ENCODE measurements at regions not wholly inside any gene's neighbourhood (a gene's known extent, or its start where the extent isn't known, plus 50 kb on each side); places are given as distances from the start of the nearest gene placed in this dataset.

GRCh38 chr12:30866256-30866655, 60.3 kb upstream of the TSPAN11 start:
- H4K5ac ChIP-seq (ENCODE audit: insufficient read length, low read depth, low read length): no peak overlapping the region
- H4K8ac ChIP-seq (ENCODE audit: extremely low read depth, insufficient read depth, low read length): no peak overlapping the region
- no peak overlapping the region for H2AFZ ChIP-seq (ENCODE audit: low read length)
- no peak overlapping the region for H3K23ac ChIP-seq (ENCODE audit: insufficient read length)
- no peak overlapping the region for H3K4me3 ChIP-seq (ENCODE audit: extremely low read depth in 1 of 4, insufficient read depth in 2 of 4, low read depth in 3 of 4, low read length in 4 of 4)
- no peak overlapping the region for H2BK12ac ChIP-seq (ENCODE audit: low read depth, low read length)
- no peak for TF ChIP-seq BRCA1 (IDR thresholded peaks at IDR 0.05; ENCODE audit: low read depth, low read length)
- TF ChIP-seq TAF7 (optimal IDR thresholded peaks at IDR 0.05; ENCODE audit: borderline replicate concordance, low read depth, low read length): no peak
- TF ChIP-seq BCL11A (IDR thresholded peaks at IDR 0.05; ENCODE audit: low read depth in 2 of 2, low read length in 2 of 2): no peak
- TF ChIP-seq TEAD4 (IDR thresholded peaks at IDR 0.05; ENCODE audit: low read depth, low read length): no peak
- TF ChIP-seq SP2 (IDR thresholded peaks at IDR 0.05; ENCODE audit: low read length): no peak
- no peak for TF ChIP-seq FOSL1 (IDR thresholded peaks at IDR 0.05; ENCODE audit: insufficient read depth, low read depth, low read length)
- no peak for TF ChIP-seq CHD1 (IDR thresholded peaks at IDR 0.05; ENCODE audit: low read depth, low read length)
- TF ChIP-seq MAX (IDR thresholded peaks at IDR 0.05): no peak
- TF ChIP-seq TBP (IDR thresholded peaks at IDR 0.05; ENCODE audit: low read depth, low read length): no peak
- TF ChIP-seq CTBP2 (IDR thresholded peaks at IDR 0.05; ENCODE audit: borderline replicate concordance, insufficient read depth, insufficient read length, low read length): no peak
- TF ChIP-seq GABPA (IDR thresholded peaks at IDR 0.05; ENCODE audit: borderline replicate concordance, insufficient read depth, low read length): no peak
- TF ChIP-seq CHD2 (IDR thresholded peaks at IDR 0.05; ENCODE audit: low read length): no peak
- TF ChIP-seq ZNF274 (IDR thresholded peaks at IDR 0.05; ENCODE audit: borderline replicate concordance, extremely low read depth, low read length): no peak
- no peak for TF ChIP-seq CBX5 (IDR thresholded peaks at IDR 0.05; ENCODE audit: low read depth, low read length)
- FAIRE-seq (no peak), DNase-seq (ENCODE audit: low read depth in 1 of 2, low spot score in 2 of 2) (no peak)
- H3K79me2 ChIP-seq (ENCODE audit: control insufficient read depth in 1 of 2, insufficient read depth in 2 of 2, low read length in 2 of 2): no peaks in the 10 kb centered on the region
- H3K9me3 ChIP-seq (ENCODE audit: insufficient read depth in 2 of 2, low read depth in 1 of 2, low read length in 1 of 2): peaks cover 2 to 8% of the 10 kb centered on the region in 2 experiments; a peak in 1 of 4 replicates
- no peaks in the 10 kb centered on the region for H3K79me1 ChIP-seq (ENCODE audit: low read depth, low read length)
- no peak overlapping the region for H2BK15ac ChIP-seq (ENCODE audit: low read length)
- no peak overlapping the region for H3K4me2 ChIP-seq (ENCODE audit: insufficient read depth in 1 of 2, low read depth in 2 of 2, low read length in 2 of 2)
- no peaks in the 10 kb centered on the region for H4K20me1 ChIP-seq (replicated peaks in 1 of 2; ENCODE audit: control insufficient read depth in 1 of 2, insufficient read depth in 2 of 2, low read length in 2 of 2)
- H3K56ac ChIP-seq (replicated peaks; ENCODE audit: insufficient read length, low read depth, low read length): no peak overlapping the region
- no peaks in the 10 kb centered on the region; a peak in 1 of 7 replicates for H3K27me3 ChIP-seq (replicated peaks in 1 of 4; ENCODE audit: control insufficient read depth in 3 of 4, extremely low read depth in 1 of 4, insufficient read depth in 3 of 4, low read length in 3 of 4)
- no peak overlapping the region for H2BK20ac ChIP-seq (ENCODE audit: low read length)
- ChIA-PET CTCF (ENCODE audit: partially characterized antibody) (interaction anchor here (2.0 kb wide), 1 partner anchor 119 kb away, joined by 7 read pairs; no protein-coding TSS in a partner anchor), POLR2A (ENCODE audit: partially characterized antibody) (interaction anchor here (1.5 kb wide), 1 partner anchor 120 kb away, joined by 3 read pairs; no protein-coding TSS in a partner anchor)
- no peaks in the 10 kb centered on the region for H3K36me3 ChIP-seq (ENCODE audit: control insufficient read depth in 2 of 4, insufficient read depth in 4 of 4, low read length in 3 of 4)
- H3K4ac ChIP-seq (replicated peaks; ENCODE audit: insufficient read length, low read depth, low read length): no peak overlapping the region
- no peak overlapping the region for H3K18ac ChIP-seq (ENCODE audit: extremely low read depth, low read length)
- no peak overlapping the region for H2BK5ac ChIP-seq (ENCODE audit: low read depth, low read length)
- peaks cover 0 to 4% (median under 1%) of the 10 kb centered on the region in 4 experiments; a peak in 1 of 7 replicates for H3K4me1 ChIP-seq (replicated peaks in 1 of 4; ENCODE audit: control insufficient read depth in 3 of 4, insufficient read depth in 4 of 4, low read length in 3 of 4)
- H2AK5ac ChIP-seq (ENCODE audit: low read depth, low read length): no peak overlapping the region
- H4K91ac ChIP-seq (replicated peaks; ENCODE audit: insufficient read length, low read length): no peak overlapping the region
- no peak overlapping the region for H3K14ac ChIP-seq (ENCODE audit: insufficient read length)
- H3K27ac ChIP-seq (ENCODE audit: low read depth, low read length): no peak overlapping the region
- 95% methylated on average over 1 of the region's 1 CpG; no CpG with 5 or more reads in 1 of the 2 experiments for WGBS, 2 experiments (ENCODE audit: extremely low coverage in 1 of 2, insufficient coverage in 1 of 2, insufficient read length in 1 of 2, insufficient replicate concordance in 2 of 2, low coverage in 1 of 2, low lambda C conversion rate in 2 of 2, missing lambda C conversion rate in 1 of 2)
- H2BK120ac ChIP-seq (replicated peaks; ENCODE audit: low read depth, low read length): no peak overlapping the region
- H3K23me2 ChIP-seq (ENCODE audit: low read depth, low read length): no peaks in the 10 kb centered on the region
- no peak overlapping the region for H3K9ac ChIP-seq (replicated peaks in 1 of 4; ENCODE audit: extremely low read depth in 1 of 4, low read depth in 3 of 4, low read length in 3 of 4)
